ENCODE measurements at regions not wholly inside any gene's neighbourhood (a gene's known extent, or its start where the extent isn't known, plus 50 kb on each side); places are given as distances from the start of the nearest gene placed in this dataset.

DNA sequence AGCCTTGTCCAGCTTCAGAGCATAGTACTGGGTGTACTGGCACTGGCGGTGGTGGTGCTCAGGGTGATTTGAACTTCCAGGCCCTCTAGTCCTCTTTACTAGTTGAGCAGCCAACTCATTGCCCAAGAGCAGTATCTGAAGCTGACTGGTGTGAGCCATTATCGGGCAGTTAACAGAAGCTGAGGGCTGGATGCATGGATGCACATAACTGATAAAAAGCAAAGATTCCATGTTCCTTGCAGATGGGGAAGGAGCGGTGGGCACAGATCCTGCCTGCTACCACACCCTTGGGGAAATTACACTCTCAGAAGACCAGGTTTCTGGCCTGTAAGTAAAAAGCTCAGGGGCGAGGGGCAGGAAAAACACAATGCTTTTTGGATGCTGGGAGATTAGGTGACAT is 499.4 kb upstream of the ARGLU1 start:
- DNase-seq, result no peak

GRCh38 chr13:107066355-107066754 is 498.4 kb upstream of the ARGLU1 start:
- no peak for DNase-seq

DNA sequence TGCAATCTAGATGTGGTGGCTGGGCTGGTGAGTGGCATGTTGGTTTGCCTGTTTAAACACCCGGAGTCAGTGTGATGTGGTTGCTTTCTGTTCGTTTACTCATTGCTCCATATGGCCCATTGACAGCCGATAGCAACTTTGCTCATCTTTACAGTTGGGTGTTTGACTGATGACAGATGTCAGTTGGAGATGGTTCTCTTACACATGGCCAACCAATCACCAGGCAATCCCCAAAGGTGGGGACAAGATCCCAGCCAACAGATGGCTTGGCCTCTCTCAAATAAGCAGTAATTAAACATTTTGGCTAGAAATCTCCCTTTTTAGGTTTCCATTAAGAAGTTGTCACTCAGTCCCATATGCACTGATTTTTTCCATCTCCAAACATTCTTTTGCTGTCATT is 497.1 kb upstream of the ARGLU1 start:
- DNase-seq, result no peak

GRCh38 chr13:107057028-107057631 is 489.2 kb upstream of the ARGLU1 start:
- no peak for DNase-seq

DNA sequence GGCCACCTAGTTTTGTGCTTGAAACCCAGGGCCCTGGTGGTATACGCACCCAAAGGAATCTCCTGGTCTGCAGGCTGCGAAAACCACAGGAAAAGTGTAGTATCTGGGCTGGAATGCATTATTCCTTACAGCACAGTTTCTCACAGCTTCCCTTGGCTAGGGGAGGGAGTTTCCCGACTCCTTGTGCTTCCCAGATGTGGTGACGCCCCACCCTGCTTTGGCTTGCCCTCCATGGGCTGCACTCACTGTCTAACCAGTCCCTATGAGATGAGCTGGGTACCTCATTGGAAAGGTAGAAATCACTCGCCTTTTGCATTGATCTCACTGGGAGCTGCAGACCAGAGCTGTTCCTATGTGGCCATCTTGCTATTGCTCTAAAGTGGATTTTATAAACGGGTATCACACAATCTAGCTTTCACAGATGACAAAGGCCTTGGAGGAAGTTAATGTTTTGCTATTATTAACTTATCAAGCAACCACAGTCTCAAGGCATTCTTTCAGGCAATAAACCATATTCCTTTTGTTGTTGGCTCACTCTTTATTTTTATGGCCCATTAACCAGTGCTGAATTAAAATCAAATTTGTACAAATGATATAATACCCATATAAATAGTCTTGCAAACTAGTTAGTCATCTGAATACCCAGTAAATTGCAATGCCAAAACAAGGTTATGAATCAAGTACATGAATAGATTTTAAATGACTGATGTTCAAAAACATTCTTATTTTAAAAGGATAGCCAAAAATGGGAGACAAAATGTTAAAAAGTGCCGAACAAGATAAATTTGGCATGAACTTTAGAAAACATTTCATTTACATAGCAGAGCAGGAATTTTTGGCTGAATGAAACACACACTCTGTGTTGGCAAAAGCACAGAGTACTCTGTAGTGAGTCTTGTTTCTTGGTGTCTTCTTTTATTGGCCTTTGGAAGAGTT is 475.4 kb upstream of the ARGLU1 start:
- DNase-seq, result no peak

DNA sequence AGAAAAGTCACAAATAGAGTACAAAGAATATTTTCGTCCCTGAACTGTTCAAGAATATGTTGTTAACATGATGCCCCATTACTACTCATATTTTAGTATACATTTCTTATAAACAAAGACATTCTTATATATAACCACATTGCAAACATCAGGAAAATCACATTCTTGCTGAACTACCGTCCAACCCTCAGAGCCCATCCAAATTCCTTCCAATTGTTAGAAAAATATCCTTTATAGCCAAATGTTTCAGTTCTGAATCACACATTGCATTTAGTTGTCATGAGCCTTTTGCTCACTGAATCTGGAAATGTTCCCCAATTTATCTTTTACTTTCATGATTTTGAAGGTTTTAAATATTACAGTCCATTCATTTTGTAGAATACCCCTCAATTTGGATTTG is 467.8 kb upstream of the ARGLU1 start:
- no peak for DNase-seq

- DNase-seq, result no peak
Measured at GRCh38 chr13:107035186-107035585, 467.2 kb upstream of the ARGLU1 start.

DNA sequence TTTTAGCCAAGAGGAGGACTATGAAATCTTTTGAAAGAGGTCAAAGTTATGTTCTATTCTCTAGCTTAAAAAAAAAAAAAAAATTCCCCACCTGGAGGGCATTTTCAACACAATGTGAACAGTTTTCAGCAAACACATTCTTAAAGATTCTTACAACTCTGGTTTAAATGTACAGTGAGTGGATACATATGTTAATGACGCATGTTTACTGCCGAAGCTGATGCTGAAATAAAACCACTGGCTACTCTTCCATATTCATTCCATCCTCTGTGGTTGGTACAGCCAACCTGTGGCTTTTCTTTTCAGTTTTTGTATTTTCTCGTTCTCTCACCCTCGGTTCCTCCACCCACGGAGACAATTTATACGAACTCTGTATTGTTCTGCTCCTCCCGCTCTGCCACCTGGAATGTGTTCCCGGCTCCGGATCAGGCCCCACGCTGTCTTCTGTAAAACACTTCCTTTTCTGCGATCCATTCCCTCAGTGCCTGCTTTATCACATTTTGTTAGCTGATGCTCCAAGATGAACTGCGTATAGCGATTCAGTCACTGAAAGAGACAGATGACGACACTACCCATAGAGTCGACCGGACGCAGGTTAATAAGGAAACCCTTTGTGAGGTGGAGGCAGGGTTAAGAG is 466.4 kb upstream of the ARGLU1 start:
- DNase-seq, result no peak

- no peak for DNase-seq
Measured at GRCh38 chr13:107031716-107032115, 463.8 kb upstream of the ARGLU1 start.

GRCh38 chr13:107028751-107029150 is 460.8 kb upstream of the ARGLU1 start:
- no peak for DNase-seq

GRCh38 chr13:107025991-107026390 is 458.1 kb upstream of the ARGLU1 start:
- no peak for DNase-seq

DNA sequence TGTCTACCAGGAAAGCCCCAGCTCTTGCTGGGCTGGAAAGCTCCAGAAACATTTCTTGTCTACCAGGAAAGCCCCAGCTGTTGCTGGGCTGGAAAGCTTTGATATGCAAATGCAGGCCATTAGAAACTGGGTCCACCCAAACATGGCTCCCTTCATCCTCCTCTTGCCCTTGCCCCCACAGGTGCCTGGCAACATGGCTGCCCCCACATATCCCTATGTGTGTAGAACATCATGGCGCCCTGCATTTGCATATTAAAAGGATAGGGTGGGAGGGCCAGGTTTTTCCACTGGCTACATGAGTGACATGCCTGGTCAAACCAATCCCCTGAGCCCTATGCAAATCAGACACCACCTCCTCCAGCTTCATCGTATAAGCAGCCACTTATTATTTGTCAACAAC is 455.4 kb upstream of the ARGLU1 start:
- no peak for DNase-seq

- no peak for DNase-seq
Measured at GRCh38 chr13:107020393-107020792, 452.5 kb upstream of the ARGLU1 start.

- DNase-seq, result no peak
Measured at GRCh38 chr13:107018285-107018684, 450.3 kb upstream of the ARGLU1 start.

GRCh38 chr13:107006661-107007060 is 438.7 kb upstream of the ARGLU1 start:
- no peak for DNase-seq

- no peak for DNase-seq
Measured at GRCh38 chr13:107005577-107005976, 437.6 kb upstream of the ARGLU1 start.

DNA sequence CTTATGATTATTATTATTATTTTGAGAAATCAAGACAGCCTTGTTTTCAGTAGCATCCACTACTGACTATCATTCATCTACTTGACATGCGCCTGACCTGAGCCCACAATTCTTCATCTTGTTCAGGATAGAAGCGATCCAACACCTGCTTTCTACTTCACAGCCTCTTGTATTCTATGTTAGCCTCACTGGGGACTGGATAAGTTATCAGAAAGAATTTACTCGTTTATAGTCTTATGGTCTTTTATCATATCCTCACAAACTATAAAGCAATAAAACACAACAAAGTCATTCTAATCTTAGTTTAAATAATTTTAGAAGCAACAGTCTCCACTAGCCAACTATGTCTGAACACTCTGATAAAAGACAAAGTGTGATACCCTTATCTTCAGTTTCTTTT is 436.0 kb upstream of the ARGLU1 start:
- no peak for DNase-seq

GRCh38 chr13:106998664-106999063 is 430.7 kb upstream of the ARGLU1 start:
- no peak for DNase-seq

DNA sequence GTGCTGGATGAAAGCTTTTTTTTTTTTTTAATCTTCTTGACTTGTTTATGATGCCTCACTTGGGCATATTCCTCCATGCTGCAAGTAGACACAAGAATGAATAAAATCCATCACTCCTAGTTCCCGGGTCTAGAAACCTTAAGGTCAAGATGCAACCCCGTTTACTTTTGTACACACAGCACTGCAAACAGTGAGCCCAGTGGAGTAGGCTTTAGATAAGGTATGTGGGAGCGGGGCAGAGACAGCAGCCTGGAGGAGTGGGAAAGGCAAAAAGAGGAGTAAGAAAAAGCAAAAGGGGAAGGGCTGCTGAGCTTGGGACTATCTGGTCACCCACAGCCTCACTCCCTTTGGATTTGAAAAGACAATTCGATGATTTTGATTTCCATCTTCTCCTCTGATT is 429.8 kb upstream of the ARGLU1 start:
- no peak for DNase-seq

DNA sequence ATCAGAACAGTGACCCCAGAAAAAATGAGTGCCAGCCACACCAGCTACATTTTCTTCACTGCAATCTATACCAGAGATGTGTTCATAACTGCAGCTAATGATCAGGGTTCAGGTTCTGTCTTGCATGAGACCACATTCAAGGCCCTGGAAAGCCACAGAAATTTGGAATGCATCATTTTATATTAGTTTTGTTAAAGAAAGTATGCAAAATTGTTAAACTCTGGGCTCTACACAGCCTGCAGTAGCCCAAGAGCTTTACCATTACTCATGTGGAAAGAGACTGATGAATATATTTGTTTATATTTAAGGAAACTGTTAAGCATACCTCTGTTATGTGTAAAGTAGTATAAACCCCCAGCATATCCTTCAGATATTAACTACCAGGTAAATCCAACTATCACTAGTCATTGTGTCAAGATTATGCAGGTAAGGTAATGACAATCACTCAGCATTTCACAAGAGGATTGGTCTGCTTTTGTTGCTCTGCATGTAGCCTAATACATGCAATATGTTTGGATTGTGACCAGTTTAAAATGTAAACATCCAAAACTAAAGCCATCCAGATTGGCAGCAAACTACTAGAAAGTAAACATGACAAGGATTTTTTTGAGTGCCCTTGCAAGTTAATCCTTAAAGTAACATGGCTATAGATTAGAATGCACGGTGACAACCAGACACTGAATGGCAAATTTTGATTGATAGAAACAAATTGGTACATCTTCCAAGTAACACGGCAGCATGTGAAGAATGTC is 429.1 kb upstream of the ARGLU1 start:
- DNase-seq, result no peak

DNA sequence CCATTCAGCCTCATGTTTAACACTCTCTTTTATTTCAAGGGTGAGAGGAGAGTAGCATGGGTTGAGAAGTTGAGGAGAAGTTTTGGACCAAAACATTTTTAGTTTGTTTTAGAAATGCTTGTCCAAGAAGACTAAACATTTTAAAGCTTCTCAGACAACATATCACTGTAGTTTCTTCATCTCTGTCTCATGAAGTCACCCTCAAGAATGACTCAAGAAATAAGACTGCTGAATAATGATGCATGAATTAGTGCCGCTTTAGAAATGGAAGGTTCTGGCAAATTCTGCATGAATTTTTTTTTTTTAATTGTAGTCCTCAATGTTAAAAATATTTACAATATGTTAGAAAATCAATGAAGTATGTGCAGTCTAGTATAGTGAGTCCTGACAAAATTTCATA is 422.7 kb upstream of the ARGLU1 start:
- DNase-seq, result no peak

DNA sequence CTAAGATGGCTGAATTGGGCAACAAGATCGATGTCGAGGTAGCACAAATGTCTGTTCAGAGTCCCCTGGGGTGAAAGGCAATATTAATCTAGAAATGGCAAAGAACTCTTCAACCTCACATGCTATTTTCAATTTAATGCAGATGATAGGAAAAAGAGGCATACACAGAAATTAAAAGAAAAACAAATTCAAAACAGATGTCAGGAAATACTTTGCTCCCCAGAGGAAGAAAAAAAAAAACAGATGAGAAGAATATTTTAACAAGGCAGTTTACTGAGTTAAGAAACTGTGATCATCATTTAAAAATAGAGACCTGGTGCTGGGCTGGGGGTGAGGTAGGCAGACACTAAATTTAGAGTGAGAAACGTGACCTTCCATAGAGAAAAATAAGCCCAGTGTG is 421.9 kb upstream of the ARGLU1 start:
- no peak for DNase-seq

DNA sequence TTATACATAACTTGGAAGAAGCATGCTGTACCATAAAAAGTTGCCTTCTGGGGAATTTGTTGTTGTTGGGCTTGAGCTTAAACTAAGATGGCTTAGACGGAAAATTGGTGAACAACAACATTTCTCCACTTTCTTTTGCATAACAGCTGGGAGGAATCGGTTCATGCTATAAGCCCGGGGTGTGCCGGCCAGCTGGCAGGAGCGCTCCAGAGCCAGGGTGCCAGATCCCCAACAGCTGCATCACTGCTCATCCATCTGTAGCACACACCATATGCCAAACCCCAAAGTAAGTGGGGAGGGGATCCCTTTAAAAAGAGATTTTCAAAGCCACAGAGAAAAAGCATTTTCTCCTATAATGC is 419.5 kb upstream of the ARGLU1 start:
- no peak for DNase-seq
